GM19023 (cell line): ENCODE measurements at regions not wholly inside any gene's neighbourhood (a gene's known extent, or its start where the extent isn't known, plus 50 kb on each side); places are given as distances from the start of the nearest gene placed in this dataset.
"Not testable (repeated sequence)": the region's sequence is repeated elsewhere in the genome, so short reads cannot be mapped to it uniquely, and the experiment has no call there.

Experiments
- ATAC-seq: cut with Tn5 transposase; IDR thresholded peaks from one replicate; pipeline ENCODE4 v1.9.1; 2021; ENCODE audit warnings: mild to moderate bottlenecking, moderate library complexity; ENCODE audit not compliant: unreplicated experiment

DNA sequence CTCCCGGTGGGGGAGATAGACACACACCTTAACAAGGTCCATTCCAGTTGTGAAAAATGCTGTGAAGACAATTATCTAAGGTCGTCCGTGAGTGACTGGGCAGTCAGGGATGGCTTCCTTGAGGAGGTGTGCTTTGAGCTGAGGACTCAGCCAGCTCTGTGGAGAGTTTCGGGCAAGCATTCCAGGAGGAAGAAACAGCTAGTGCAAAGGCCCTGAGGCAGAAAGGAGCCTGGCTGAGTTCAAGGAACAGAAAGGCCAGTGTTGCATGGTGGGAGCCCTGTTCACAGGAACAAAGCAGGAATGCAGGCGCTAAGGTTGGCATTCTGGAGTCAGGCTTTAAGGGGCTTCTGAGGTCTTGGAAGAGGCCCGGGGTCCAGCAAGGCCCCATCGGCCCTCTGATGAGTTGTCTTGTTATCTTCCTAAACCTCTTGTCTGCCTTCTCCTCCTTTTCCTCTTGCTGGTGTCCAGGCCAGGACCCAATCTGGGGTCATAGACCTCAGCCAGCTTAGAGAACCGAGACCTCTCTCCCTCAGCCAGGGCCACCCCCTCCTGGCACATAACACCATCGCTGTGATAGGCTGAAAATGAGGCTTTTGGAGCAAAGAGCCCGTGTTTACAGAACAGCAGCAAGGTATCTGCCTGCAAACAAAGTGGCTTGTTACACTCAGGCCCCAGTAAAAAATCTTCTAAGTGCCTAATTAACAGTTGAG is 270.2 kb upstream of the MVB12B start:
- ATAC-seq = no peak

DNA sequence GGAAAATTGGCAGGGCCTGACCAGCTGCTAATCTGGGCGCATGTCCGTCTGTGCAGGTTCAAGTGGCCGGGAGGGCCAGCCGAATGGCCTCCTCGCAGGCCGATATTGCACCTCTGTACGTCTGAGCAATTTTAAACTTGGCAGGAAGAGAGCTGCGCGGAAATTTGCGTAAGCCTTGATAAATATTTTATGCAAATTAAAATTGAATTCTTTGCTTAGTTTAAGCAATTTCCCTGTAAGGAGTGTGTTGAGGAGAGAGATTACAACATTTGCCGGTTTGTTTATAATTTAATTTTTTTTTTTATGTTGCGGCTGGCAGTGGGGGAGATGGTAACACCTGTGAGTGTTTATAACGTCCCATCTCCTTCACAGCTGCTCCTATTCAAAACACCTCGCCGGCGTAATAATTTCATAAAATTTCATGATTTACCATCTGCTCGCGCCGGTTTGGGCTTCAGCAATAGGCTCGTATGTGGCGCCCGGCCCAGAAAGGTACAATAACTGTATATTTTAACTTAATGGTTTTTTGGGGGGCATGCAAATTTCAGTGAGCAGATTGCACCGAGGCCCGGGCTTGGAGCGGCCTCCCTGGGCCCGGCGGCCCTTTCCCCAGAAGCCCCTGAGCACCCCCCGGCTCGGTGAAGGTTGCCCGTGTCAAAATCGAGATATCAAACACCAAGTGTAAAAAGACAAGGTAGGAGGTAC is 269.4 kb upstream of the MVB12B start:
- no peak for ATAC-seq

GRCh38 chr9:126058011-126058531 is 268.6 kb upstream of the MVB12B start:
- no peak for ATAC-seq

DNA sequence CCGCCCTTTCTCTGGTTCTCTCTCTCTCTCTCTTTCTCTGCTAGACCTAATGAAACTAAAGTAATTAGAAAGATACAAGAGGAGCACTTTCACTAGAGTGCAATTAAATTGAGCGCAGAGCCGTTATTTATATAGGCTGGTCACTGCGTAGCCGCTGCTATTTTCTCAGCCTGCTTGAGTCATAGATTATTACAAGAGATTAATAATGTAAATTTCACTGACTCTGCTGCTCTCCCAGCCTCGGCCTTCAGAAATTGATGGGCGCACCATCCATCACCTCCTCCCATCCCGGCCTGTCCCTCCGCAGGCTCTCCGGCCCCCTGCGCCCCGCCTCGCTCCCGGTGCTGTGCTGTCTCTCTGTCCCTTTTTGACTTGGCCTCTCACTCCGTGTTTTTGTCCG is 268.0 kb upstream of the MVB12B start:
- no peak for ATAC-seq

DNA sequence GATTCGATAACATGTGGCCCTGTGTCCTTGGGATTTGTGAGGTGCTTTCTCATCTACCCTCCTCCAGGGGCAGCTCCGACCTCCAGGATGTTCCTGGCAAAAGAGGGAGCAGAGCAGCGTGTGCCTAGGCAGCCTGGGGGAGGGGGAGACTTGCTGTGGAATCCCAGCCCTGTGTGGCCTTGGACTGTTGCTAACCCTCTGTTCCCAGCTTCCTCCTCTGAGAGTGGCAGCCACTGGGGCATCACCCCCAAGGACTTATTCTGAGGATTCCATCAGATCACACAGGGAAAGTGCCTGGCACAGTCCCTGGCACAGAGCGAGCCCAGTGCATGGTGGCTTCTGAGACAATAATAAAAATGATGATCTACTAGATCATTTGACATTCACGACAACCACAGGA is 265.1 kb upstream of the MVB12B start:
- ATAC-seq = no peak

- ATAC-seq = no peak
These were observed 264.3 kb upstream of the MVB12B start for GRCh38 chr9:126062158-126062886.

GRCh38 chr9:126063326-126063725 is 263.3 kb upstream of the MVB12B start:
- no peak for ATAC-seq

- ATAC-seq = no peak
These were observed 260.5 kb upstream of the MVB12B start for GRCh38 chr9:126066131-126066530.

- no peak for ATAC-seq
These were observed 259.4 kb upstream of the MVB12B start for GRCh38 chr9:126067031-126067734.

DNA sequence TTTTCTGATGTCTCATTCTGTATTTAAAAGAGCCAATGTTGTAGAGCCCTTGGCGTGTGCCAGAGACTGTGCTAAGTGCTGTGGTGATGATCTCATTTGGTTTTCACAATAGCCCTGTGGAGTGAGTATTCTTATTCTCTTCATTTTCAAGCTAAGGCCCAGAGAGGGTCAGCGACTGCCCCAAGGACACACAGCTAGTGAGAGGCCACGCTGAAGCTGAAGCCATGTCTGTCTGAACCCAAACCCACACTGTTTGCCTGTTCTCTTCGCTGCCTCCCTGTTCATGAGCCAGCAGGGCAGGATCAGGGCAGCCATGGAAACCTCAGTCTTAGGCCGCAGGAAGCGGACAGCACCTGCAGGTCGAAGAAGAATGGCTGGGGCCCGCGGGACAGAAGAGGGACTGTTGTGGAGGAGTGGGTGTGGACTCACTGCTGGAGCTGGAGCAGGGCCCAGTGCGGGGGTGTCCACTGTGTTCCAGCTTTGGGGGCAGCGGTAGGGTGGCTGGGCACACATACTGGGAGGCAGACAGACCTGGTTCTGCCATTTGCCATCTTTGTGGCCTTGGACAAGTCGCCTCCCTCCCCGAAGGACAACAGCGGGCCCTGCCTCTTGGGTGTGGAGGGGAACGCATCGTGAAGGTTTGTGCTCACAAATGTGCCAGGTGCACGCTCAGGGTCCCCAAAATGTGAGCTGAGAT is 257.9 kb upstream of the MVB12B start:
- no peak for ATAC-seq

GRCh38 chr9:126069400-126069955 is 257.2 kb upstream of the MVB12B start:
- no peak for ATAC-seq

DNA sequence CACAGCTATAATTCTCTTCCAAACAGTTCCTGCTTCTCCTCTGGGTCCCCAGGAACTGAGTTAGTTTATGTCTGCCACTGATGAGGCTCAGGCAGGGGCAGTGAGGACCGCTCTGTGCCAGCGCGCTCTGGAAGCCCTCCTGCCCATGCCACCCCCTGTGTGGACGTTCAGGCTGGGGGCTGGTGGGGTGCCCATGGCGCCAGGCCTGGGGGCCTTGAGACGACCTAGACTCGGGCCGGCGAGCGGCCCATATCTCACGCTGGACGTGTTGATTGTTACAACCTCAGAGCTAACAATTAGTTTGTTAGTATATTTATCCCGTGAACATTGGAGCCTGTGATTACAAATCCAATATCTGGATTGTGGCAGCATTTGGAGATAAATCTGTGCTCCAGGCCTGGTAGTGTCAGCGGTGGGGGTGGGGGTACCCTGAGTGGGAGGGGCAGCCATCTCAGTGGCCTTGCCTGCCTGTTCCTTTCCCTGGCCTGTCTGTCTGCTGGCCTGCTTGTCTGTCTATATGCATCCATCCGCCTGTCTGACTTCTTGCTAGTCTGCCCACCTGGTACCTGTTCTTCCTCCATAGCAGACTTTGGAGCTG is 256.5 kb upstream of the MVB12B start:
- ATAC-seq = no peak

- ATAC-seq = no peak
These were observed 255.4 kb upstream of the MVB12B start for GRCh38 chr9:126071076-126071750.

- not testable (repeated sequence) for ATAC-seq
These were observed 249.0 kb upstream of the MVB12B start for GRCh38 chr9:126077656-126078055.

DNA sequence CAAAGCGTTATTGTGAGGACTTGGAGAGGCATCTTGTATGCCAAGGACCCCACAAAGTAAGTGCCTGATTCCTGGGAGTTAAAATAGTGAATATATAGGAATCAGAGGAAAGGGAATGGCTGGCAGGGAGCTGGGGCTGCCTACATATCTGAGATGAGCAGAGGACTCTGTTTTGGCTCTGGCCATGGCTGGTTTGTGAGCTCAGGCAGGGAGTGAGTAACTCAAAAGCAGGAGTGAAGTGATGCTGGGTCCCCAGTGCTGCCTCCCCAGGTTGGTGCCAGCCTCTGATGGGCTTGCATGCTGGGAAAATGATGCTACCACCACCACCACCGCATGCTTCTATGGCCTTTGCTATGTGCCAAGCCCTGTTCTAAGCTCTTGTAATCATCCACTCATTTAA is 246.0 kb upstream of the MVB12B start:
- ATAC-seq = no peak

DNA sequence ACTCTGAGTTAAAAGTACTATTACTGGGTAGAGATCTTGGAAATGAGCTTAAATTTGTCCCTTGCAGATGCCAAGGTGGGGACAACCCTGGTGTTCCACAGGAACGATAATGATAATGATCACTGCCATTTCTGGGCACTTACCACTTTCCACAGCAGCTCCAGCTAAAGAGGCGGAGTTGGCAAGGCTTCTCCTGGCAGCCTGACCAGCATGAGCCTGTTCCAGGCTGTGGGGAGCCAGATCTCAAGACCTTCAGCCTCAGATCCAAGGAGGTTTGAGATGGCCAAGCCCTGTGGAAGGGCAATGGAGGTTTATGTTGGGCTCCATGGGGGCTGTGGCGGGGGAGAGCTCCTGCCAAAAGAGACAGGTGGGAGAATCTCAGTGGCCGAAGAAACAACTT is 244.9 kb upstream of the MVB12B start:
- ATAC-seq = no peak

DNA sequence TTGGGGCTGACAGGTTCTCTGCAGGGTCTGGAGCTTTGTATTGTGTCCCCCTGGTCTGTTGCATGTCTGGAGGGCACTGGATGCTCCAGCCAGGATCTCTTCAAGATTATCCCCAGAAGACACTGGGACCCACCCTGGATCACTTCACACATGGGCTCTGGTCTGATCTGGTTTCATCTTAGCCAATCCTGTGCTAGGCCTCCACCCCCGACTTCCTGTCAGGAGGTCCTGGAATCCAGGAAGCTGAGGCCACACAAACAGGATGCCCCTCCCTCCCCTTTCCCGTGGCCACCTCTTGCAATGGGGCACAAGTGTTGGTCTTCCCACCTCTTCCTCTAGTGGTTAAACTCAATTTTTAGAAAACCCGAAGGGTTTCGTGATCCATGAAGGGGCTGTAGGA is 242.6 kb upstream of the MVB12B start:
- no peak for ATAC-seq

GRCh38 chr9:126084696-126085095 is 241.9 kb upstream of the MVB12B start:
- ATAC-seq = no peak

- ATAC-seq = no peak
These were observed 241.5 kb upstream of the MVB12B start for GRCh38 chr9:126085170-126085569.
